Large intestine (tissue), 3 donors: ENCODE measurements at regions not wholly inside any gene's neighbourhood (a gene's known extent, or its start where the extent isn't known, plus 50 kb on each side); places are given as distances from the start of the nearest gene placed in this dataset.

ENCODE experiments used
- DNase-seq, 2 donors: peaks; one replicate each; pipeline versions ENCODE4 v3.0.0 to v3.0.0-alpha.2; 2013
- H3K27ac ChIP-seq: one replicate; pipeline ENCODE4 v1.5.1; 2013; ENCODE audit warnings: low read length
- H3K27me3 ChIP-seq: 2 replicates; pipeline ENCODE4 v1.6.1; 2013; ENCODE audit warnings: low read length; ENCODE audit not compliant: control insufficient read depth, insufficient read depth
- H3K36me3 ChIP-seq: 2 replicates; pipeline ENCODE4 v1.6.1; 2013; ENCODE audit warnings: low read length; ENCODE audit not compliant: control insufficient read depth, insufficient read depth
- H3K4me1 ChIP-seq: one replicate; pipeline ENCODE4 v1.6.1; 2013; ENCODE audit warnings: low read length; ENCODE audit not compliant: control insufficient read depth, insufficient read depth
- H3K4me3 ChIP-seq: one replicate; pipeline ENCODE4 v1.5.1; 2013; ENCODE audit warnings: low read length
- H3K9me3 ChIP-seq: one replicate; pipeline ENCODE4 v1.6.1; 2013; ENCODE audit warnings: mild to moderate bottlenecking, low read depth, low read length, moderate library complexity; ENCODE audit not compliant: control insufficient read depth
- WGBS: methylation state at CpG from one replicate; pipeline ENCODE4 v1.1.5; 2013; ENCODE audit warnings: low lambda C conversion rate; ENCODE audit not compliant: insufficient coverage; 5-methylcytosine and 5-hydroxymethylcytosine counted together

DNA sequence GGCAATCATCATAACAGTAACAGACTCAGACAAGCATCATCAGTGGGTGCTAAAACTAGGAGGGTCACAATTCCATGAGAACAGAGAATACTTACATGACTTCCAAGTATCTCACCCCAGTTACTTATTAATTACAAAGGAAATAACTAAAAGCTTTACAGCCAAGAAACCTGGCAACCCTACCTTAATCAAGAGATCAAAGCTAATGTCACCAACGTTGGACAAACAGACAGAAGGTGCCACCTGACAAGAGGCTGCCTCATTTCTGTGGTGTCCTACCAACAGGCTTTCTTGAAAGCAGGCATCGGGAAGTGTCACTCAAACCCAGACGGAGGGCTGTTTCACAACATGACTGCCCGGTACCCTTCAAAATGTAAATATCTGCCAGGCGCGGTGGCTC is 84.6 kb downstream of the RMI2 start:
- H3K4me1 ChIP-seq: no peaks in the 10 kb centered on the region
- DNase-seq: peak; percentile 46 to 81
- no peak overlapping the region for H3K27ac ChIP-seq
- no peaks in the 10 kb centered on the region for H3K36me3 ChIP-seq
- H3K9me3 ChIP-seq: no peaks in the 10 kb centered on the region
- H3K4me3 ChIP-seq: no peak overlapping the region
- H3K27me3 ChIP-seq: no peaks in the 10 kb centered on the region
- no CpG with 5 or more reads among the region's 6 CpGs for WGBS

GRCh38 chr16:11430601-11431317 is 85.5 kb downstream of the RMI2 start:
- Histone ChIP-seq H3K4me3 (no peak overlapping the region), H3K36me3 (no peaks in the 10 kb centered on the region), H3K27ac (no peak overlapping the region), H3K9me3 (no peaks in the 10 kb centered on the region), H3K4me1 (no peaks in the 10 kb centered on the region), H3K27me3 (no peaks in the 10 kb centered on the region)
- DNase-seq: no peak
- no CpG with 5 or more reads among the region's 11 CpGs for WGBS

- no peaks in the 10 kb centered on the region for H3K36me3 ChIP-seq
- H3K4me1 ChIP-seq: no peaks in the 10 kb centered on the region
- no peaks in the 10 kb centered on the region for H3K9me3 ChIP-seq
- H3K27me3 ChIP-seq: no peaks in the 10 kb centered on the region
- no CpG with 5 or more reads among the region's 4 CpGs for WGBS
- H3K27ac ChIP-seq: no peak overlapping the region
- no peak overlapping the region for H3K4me3 ChIP-seq
- DNase-seq: no peak
Observed at GRCh38 chr16:11431915-11432465, 86.7 kb downstream of the RMI2 start.

DNA sequence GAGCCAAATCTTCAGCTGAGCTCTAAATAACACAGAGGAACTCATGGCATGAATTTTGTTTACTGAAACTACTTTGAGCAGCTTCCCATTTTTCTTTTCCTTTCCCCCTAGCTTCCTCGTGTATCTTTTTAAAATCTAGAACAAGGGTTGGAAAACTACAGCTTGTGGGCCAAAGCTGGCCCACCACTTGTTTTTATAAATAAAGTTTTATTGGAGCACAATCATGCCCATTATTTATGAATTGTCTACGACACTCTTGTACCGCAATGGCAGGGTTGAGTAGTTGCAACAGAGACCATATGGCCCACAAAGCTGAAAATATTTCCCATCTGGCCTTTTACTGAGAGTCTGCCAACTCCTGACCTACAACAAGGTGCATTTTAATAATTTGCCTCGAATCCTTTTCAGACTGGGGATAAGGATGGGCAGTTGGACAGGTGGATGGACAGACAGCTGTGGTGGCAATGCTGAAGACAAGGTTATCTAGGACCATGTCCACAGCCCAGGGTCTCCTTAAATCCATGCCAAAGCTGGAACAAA is 87.7 kb downstream of the RMI2 start:
- no peaks in the 10 kb centered on the region for H3K9me3 ChIP-seq
- H3K4me3 ChIP-seq: no peak overlapping the region
- no CpG with 5 or more reads among the region's 4 CpGs for WGBS
- H3K36me3 ChIP-seq: no peaks in the 10 kb centered on the region
- no peaks in the 10 kb centered on the region for H3K27me3 ChIP-seq
- no peak for DNase-seq
- no peak overlapping the region for H3K27ac ChIP-seq
- no peaks in the 10 kb centered on the region for H3K4me1 ChIP-seq

- peaks cover 2% of the 10 kb centered on the region for H3K9me3 ChIP-seq
- no CpG with 5 or more reads among the region's 11 CpGs for WGBS
- H3K4me3 ChIP-seq: no peak overlapping the region
- H3K4me1 ChIP-seq: no peaks in the 10 kb centered on the region
- H3K36me3 ChIP-seq: no peaks in the 10 kb centered on the region
- H3K27ac ChIP-seq: no peak overlapping the region
- DNase-seq: no peak
- no peaks in the 10 kb centered on the region for H3K27me3 ChIP-seq
Observed at GRCh38 chr16:11435576-11435975, 90.3 kb downstream of the RMI2 start.

DNA sequence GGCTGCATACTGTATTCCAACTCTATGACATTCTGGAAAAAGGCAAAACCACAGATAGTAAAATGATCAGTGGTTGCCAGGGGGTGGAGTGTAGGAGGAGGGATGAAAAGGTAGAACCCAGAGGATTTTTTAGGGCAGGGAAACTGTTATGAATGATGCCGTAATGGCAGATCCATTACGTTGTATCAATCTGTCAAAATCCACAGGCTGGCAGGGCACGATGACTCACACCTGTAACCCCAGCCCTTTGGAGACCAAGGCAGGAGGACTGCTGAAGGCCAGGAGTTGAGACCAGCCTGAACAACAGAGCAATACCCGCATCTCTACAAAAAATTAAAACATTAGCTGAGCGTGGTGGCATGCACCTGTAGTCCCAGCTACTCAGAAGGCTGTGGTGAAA is 91.8 kb downstream of the RMI2 start:
- Histone ChIP-seq H3K9me3 (peaks cover 4% of the 10 kb centered on the region), H3K36me3 (no peaks in the 10 kb centered on the region), H3K27me3 (no peaks in the 10 kb centered on the region), H3K4me1 (no peaks in the 10 kb centered on the region), H3K27ac (no peak overlapping the region), H3K4me3 (no peak overlapping the region)
- no CpG with 5 or more reads among the region's 5 CpGs for WGBS
- no peak for DNase-seq

GRCh38 chr16:11439790-11440656 is 94.8 kb downstream of the RMI2 start:
- WGBS: 100% methylated on average over 1 of the region's 4 CpGs
- H3K4me3 ChIP-seq: no peak overlapping the region
- H3K36me3 ChIP-seq: no peaks in the 10 kb centered on the region
- DNase-seq: no peak
- no peaks in the 10 kb centered on the region for H3K4me1 ChIP-seq
- no peak overlapping the region for H3K27ac ChIP-seq
- peaks cover 4% of the 10 kb centered on the region for H3K9me3 ChIP-seq
- no peaks in the 10 kb centered on the region for H3K27me3 ChIP-seq

DNA sequence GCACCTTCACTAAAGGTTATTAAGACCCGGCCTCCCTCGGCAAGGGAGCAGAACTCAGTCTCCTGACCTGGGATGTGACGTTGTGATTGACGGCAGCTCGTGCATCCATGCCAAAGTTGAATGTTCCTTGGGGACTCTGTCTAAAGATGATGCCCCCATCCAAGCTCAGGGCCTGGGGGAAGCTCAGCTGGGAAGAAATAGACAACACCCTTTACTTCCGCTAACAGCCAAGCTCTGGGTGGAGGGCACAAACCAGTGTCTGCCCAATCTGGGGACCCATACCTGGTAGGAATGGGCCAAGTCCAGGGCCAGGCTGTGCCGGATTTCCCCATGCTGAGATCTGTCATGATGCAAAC is 95.4 kb downstream of the RMI2 start:
- Histone ChIP-seq H3K4me3 (no peak overlapping the region), H3K9me3 (peaks cover 4% of the 10 kb centered on the region), H3K36me3 (no peaks in the 10 kb centered on the region), H3K27ac (no peak overlapping the region), H3K27me3 (no peaks in the 10 kb centered on the region), H3K4me1 (no peaks in the 10 kb centered on the region)
- WGBS: no CpG with 5 or more reads among the region's 7 CpGs
- no peak for DNase-seq

DNA sequence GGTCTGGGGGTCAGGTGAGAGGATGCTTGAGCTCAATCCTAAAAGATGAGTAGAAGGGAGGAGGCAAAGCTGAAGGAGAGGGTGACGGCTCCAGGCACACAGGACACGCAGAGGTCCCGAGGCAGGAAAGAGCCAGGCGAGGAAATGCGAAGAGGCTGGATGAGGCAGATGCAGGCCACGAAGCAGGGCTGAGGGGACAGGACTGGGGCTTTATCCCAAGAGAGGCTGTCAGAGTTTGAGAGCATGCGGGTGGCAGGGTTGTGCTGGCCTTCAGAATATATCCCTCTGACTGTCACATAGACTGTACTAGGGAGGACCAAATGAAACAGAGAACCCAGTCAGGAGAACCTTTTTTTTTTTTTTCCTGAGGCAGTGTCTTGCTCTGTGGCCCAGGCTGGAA is 100.2 kb downstream of the RMI2 start:
- Histone ChIP-seq H3K27ac (no peak overlapping the region), H3K36me3 (no peaks in the 10 kb centered on the region), H3K27me3 (no peaks in the 10 kb centered on the region), H3K4me3 (no peak overlapping the region), H3K9me3 (peaks cover 3% of the 10 kb centered on the region), H3K4me1 (no peaks in the 10 kb centered on the region)
- no CpG with 5 or more reads among the region's 7 CpGs for WGBS
- DNase-seq: no peak

DNA sequence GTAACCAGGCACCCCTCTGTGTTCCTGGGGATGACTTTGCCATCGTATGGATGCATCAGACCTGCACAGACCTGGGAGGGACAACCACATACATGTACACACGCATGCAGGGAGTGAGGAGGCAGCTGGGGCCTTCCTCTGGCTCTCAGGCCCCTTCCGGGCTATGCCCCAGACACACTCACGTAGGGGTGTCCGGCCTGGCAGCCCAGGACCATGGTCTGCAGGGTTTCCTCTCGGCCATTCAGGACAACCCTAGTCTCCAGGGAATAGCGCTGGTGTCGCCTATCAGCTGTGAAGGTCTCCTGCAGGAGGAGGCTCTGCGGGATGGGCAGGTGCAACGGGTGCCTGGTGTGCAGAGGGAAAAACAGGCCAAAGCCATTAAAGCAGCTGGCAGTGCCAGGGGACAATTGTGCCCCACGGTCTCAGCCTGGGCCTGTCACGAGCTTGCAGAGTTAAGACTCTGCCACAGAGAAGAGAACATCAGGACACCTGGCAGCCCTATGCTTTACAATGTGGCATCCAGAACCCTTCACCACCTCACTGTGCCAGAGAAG is 101.4 kb downstream of the RMI2 start:
- no peaks in the 10 kb centered on the region for H3K9me3 ChIP-seq
- H3K36me3 ChIP-seq: no peaks in the 10 kb centered on the region
- no peaks in the 10 kb centered on the region for H3K4me1 ChIP-seq
- no peak overlapping the region for H3K27ac ChIP-seq
- no peaks in the 10 kb centered on the region for H3K27me3 ChIP-seq
- H3K4me3 ChIP-seq: no peak overlapping the region
- WGBS: no CpG with 5 or more reads among the region's 12 CpGs
- no peak for DNase-seq
